Activated T-cell treated with anti-CD3 and anti-CD28 coated beads, Interleukin-2, amount 50 U/mL, for 4 hours (primary cell): ENCODE measurements at regions not wholly inside any gene's neighbourhood (a gene's known extent, or its start where the extent isn't known, plus 50 kb on each side); places are given as distances from the start of the nearest gene placed in this dataset.

Source experiments
- ATAC-seq, 2 donors: fragments of 200-7000 bp; cut with Tn5 transposase; one replicate each; pipeline ENCODE4 v1.10.0; 2021
- DNase-seq: peaks from one replicate; pipeline ENCODE4 v3.0.0-alpha.2; 2020
- H3K27me3 Mint-ChIP-seq: one replicate; pipeline ENCODE4 v1.8.0; 2021; ENCODE audit warnings: low read depth, mixed read lengths
- H3K36me3 Mint-ChIP-seq: one replicate; pipeline ENCODE4 v1.8.0; 2022; ENCODE audit warnings: mixed read lengths; ENCODE audit not compliant: insufficient read depth
- H3K4me1 Mint-ChIP-seq: one replicate; pipeline ENCODE4 v1.8.0; 2021; ENCODE audit warnings: low read depth, mixed read lengths
- H3K4me3 Mint-ChIP-seq: one replicate; pipeline ENCODE4 v1.8.0; 2021; ENCODE audit warnings: mild to moderate bottlenecking, moderate library complexity, mixed read lengths
- H3K9me3 Mint-ChIP-seq: one replicate; pipeline ENCODE4 v1.8.0; 2021; ENCODE audit warnings: mixed read lengths

DNA sequence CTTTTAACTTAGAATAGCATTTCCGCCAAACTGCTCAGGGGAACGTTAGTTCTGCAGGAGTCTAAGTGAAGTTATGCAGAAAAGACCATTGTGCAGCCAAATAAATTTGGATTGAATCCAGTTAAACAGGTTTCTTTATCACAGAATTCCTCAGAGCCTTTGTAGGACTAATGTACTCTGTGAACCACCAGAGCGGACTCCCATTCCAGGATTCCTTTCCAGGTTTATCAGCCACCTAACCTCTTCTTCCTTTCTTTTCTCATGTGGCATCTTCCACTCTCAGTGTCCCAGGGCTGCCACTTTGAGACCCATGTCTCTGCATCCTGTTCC lies 350.4 kb downstream of the TSN start:
- H3K27me3 Mint-ChIP-seq = no peaks in the 10 kb centered on the region
- no peaks in the 10 kb centered on the region for H3K9me3 Mint-ChIP-seq
- DNase-seq = no peak
- no peak for ATAC-seq
- H3K4me1 Mint-ChIP-seq = no peaks in the 10 kb centered on the region
- no peak overlapping the region for H3K4me3 Mint-ChIP-seq
- H3K36me3 Mint-ChIP-seq = no peaks in the 10 kb centered on the region

DNA sequence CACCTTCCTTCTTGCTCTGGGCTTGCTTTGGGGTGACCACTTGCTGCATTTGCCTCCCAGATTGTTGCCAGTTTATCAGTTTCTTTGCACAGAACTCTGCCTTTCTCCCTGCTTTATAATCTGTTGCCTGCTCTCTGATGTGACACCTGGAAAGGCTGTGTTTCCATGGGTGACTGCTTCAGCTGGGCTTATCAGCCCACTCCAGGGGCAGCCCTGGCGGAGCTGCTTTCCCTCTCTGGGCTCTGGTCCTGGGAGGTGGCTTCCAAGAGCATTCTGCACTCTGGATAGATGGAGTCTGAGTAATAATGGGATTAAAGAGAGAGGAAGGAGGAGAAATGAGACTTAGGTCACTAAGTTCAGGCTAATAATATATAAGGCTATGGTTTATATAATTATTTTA lies 352.7 kb downstream of the TSN start:
- DNase-seq (no peak), ATAC-seq (no peak)
- Mint-ChIP-seq H3K36me3 (no peaks in the 10 kb centered on the region), H3K9me3 (no peaks in the 10 kb centered on the region), H3K27me3 (no peaks in the 10 kb centered on the region), H3K4me1 (no peaks in the 10 kb centered on the region), H3K4me3 (no peak overlapping the region)

DNA sequence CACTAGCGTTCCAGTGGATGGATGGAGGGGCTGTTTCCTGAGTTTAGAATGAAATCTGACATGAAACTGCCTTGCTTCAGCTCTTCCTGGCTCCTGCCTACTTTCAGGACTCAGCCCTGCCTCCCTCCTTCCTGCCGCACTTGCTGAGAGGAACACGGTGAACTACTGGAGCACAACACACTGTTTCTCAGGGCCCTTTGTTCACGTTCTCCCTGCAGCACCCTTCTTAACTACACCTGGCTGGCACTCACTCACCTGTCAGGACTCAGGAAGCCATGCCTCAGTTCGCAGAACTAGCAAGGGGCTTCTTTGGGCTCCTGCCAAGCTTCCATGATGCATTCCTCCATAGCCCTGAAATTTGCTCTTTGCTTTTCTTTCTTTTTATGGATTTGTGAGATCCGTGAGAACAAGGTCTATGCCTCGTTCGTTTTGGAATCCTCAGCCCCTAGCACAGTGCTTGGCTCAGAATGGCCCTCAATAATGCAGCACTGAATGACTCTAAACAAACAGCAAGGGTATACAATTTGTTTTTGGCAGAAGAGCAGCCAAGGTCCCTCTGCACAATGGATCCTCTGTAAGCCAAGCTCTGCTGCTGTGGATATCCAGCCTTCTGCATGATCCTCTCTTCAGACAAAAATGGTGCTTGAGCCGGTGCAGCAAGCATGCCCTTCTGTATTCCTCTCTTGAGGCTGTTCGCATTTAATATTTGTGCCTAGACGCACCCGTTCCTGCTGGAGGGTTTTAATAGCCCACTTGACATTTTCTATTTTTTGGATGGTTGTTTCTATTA lies 357.0 kb downstream of the TSN start:
- Mint-ChIP-seq H3K36me3 (no peaks in the 10 kb centered on the region), H3K27me3 (no peaks in the 10 kb centered on the region)
- no peak for DNase-seq

DNA sequence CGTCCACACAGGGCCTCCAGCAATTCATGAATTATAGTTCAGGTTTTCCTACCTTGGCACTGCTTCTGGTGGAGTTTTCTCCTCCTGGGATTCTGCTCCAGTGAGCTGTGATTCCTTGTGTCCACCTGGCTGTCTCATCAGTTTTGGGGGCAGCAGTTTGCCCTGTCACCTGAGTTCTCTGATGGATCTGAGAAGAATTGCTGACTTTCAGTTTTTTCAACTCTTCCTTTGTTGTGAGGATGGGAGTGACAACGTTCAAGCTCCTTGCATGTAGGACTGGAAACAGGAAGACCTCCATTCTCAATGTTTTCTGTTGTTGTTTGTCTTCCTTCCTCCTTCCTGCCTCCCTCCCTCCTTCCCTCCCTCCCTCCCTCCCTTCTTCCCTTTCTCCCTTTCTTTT lies 359.0 kb downstream of the TSN start:
- no peaks in the 10 kb centered on the region for H3K36me3 Mint-ChIP-seq
- DNase-seq (no peak), ATAC-seq (no peak)
- no peak overlapping the region for H3K4me3 Mint-ChIP-seq
- no peaks in the 10 kb centered on the region for H3K4me1 Mint-ChIP-seq
- no peaks in the 10 kb centered on the region for H3K27me3 Mint-ChIP-seq
- no peaks in the 10 kb centered on the region for H3K9me3 Mint-ChIP-seq

More for the DNA sequence above, 357.0 kb downstream of the TSN start:
- Mint-ChIP-seq H3K4me1 (no peaks in the 10 kb centered on the region), H3K9me3 (no peaks in the 10 kb centered on the region), H3K4me3 (no peak overlapping the region)
- no peak for ATAC-seq

DNA sequence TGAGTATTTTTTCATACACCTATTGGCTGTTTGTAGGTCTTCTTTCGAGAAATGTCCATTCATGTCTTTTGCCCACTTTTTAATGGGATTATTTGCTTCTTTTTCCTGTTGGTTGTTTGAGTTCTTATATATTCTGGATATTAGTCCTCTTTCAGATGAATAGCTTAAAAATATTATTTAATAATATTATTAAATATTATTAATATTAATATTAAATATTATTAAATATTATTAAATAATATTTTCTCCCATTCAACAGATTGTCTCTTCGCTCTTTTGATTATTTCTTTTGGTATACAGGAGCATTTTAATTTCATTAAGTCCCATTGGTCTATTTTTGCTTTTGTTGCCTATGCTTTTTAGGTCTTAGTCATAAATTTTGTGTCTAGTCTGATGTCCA lies 361.9 kb downstream of the TSN start:
- ATAC-seq (no peak), DNase-seq (no peak)
- Mint-ChIP-seq H3K9me3 (peaks cover 4% of the 10 kb centered on the region), H3K4me1 (no peaks in the 10 kb centered on the region), H3K36me3 (no peaks in the 10 kb centered on the region), H3K4me3 (no peak overlapping the region), H3K27me3 (no peaks in the 10 kb centered on the region)

DNA sequence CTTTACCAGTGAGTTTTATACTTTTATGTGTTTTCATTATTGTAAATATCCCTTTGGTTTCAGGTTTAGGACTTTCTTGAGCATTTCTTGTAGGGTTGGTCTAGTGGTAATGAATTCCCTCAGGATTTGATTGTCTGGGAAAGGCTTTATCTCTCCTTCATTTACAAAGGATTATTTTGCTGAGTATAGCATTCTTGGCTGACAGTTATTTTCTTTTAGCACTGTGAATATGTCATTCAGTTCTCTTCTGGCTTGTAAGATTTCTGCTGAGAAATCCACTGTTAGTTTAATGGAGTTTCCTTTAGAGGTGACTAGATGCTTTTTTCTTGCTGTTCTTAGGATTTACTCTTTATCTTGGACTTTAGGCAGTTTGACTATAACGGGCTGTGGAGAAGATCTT lies 373.9 kb downstream of the TSN start:
- H3K36me3 Mint-ChIP-seq = no peaks in the 10 kb centered on the region
- no peaks in the 10 kb centered on the region for H3K4me1 Mint-ChIP-seq

DNA sequence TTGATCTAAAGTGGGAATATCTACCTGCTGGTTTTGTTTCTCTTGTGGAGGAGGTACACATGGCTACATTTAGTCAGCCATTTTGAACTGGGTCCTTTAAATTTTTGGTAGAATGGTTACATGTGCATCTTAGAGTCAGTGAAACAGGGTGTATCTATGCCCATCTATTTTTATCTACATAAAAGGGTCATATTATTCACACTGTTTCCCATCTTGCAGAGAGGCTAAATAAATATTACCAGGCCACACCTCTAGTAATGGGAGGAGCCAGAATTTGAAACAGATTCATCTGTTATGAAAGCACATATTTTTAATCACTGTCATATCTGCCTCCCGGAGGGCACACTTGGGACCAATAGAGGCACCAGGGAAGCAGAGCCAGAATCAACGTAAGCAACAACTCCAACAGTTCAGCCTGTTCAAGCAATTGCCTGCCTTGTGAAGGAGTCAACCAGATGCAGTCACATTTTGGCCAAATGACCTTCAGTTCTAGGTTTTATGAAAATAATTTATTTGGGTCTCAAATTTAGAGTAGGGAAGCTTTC lies 376.8 kb downstream of the TSN start:
- Mint-ChIP-seq H3K36me3 (no peaks in the 10 kb centered on the region), H3K4me1 (no peaks in the 10 kb centered on the region), H3K27me3 (no peaks in the 10 kb centered on the region), H3K4me3 (no peak overlapping the region), H3K9me3 (peaks cover 32% of the 10 kb centered on the region)
- DNase-seq = no peak
- no peak for ATAC-seq

More for the DNA sequence above, 373.9 kb downstream of the TSN start:
- ATAC-seq (no peak), DNase-seq (no peak)
- Mint-ChIP-seq H3K4me3 (no peak overlapping the region), H3K9me3 (peaks cover 45% of the 10 kb centered on the region), H3K27me3 (no peaks in the 10 kb centered on the region)

DNA sequence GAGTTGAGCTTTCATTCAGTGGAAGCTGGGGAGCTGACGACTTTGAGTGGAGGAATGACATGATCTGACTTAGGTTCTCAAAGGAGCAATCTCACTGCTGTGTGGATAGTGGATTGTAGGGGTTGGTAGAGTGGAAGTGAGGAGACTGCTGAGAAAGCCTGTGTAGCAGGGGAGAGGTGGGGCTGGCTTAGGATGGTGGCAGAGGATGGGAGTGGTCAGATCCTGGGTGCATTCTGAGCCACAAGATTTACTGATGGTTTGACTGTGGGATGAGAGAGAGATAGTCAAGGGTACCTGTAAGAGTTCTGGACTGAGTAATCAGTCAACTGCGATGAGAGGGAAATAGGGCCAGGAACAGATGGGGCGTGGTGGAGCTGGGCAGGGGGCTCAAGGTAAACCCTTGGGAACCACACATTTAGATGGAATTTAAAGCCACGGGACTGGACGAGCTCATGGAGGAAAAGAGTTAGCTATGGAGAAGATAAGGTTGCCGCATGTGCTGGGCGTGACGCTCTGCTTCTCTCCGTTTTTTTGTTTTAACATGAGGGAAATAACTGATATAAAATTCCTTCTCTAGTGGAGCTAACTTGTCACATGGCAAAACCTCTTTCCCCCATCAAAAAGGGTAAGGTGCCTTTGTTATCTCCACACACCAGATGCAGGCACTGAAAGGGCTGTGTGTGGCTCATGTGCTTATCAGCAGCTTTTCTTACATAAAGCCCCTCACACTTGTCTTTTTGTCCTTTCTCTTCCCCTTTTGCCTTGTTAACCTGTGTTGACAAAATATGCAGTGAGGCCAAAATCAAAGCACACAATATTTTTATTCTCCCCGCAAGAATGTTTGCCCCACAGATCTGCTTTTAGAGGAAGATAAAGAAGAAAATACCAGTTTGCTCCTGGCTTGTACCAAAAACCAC lies 379.8 kb downstream of the TSN start:
- Mint-ChIP-seq H3K4me1 (no peaks in the 10 kb centered on the region), H3K36me3 (no peaks in the 10 kb centered on the region), H3K27me3 (no peaks in the 10 kb centered on the region), H3K9me3 (peaks cover 7% of the 10 kb centered on the region), H3K4me3 (no peak overlapping the region)
- ATAC-seq = no peak
- DNase-seq = no peak

DNA sequence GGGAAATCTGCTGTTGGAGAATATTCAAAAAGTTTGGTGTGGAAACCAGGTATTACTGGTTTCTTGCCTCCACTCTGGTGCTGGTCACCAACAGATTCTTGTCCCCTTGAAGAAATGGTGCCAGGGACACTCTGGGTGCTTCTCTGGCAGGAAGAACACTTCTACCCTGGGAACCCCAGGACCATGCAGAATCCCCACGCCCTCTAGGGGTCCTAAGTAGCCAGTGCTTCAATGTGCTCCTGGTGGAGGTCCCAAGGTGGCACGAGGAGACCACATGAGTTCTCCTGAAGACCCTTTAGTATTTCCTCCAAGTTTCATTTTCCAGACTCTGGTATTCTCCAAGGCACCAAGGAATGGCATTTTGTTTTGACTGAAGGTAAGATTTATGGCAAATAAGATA lies 380.6 kb downstream of the TSN start:
- H3K4me1 Mint-ChIP-seq = no peaks in the 10 kb centered on the region

DNA sequence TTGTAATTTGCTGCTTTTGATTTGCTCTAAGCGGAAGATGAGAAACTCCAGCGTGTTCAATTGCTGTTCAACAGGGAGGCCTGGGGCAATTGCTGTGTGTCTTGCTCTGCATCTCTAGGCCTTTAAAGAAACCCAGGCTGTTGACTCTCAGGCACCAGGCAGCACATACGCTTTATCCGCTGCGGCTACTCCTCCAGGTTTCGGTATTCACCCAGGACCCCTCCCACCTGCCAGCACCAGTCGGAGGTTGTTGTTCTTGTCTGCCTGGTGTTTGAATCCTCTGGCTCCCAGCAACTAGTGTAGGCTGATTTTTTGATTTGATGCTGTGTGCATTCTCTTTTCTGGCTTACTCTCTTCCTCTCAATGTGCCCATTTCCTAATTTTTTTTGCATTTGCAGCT lies 383.1 kb downstream of the TSN start:
- no peak for ATAC-seq

More for the DNA sequence above, 380.6 kb downstream of the TSN start:
- no peak overlapping the region for H3K4me3 Mint-ChIP-seq
- H3K9me3 Mint-ChIP-seq = no peaks in the 10 kb centered on the region
- H3K36me3 Mint-ChIP-seq = no peaks in the 10 kb centered on the region
- ATAC-seq (no peak), DNase-seq (no peak)
- H3K27me3 Mint-ChIP-seq = no peaks in the 10 kb centered on the region

DNA sequence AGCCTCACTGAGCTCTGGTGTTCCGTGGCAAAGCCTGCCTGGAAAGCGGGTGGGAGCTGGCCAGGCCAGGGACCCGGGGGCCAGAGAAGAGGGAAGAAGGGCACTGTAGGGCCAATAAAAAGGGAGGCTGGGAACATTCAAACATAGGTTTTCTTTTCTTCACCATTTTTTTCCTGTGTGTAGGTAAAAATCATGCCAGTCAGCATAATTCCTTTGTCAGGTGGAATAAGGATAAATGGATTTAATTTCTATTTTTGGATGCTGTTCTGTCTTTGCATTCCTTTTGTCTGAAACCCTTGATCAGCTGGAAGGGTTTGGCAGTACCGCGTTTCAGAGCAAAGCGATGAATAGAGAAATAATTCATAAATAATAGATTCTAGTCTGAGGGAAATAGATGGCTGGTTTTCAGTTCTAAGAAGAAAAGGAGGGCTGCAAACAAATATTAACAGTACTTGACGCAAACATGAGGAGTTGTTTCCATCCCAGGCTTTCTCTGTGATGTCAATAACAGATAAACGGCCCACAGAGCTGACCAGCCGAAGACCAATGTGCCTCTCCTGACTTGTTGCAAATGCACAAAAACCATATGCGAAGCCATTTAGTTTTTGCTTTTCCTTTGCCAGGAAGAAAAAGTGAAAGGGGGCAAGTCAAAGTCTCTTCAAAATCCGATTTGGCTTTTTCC lies 384.4 kb downstream of the TSN start:
- ATAC-seq (no peak), DNase-seq (no peak)
- no peaks in the 10 kb centered on the region for H3K36me3 Mint-ChIP-seq
- H3K4me1 Mint-ChIP-seq = no peaks in the 10 kb centered on the region
- no peaks in the 10 kb centered on the region for H3K9me3 Mint-ChIP-seq
- H3K27me3 Mint-ChIP-seq = no peaks in the 10 kb centered on the region
- H3K4me3 Mint-ChIP-seq = no peak overlapping the region

More for the DNA sequence above, 383.1 kb downstream of the TSN start:
- Mint-ChIP-seq H3K9me3 (no peaks in the 10 kb centered on the region), H3K4me1 (no peaks in the 10 kb centered on the region), H3K27me3 (no peaks in the 10 kb centered on the region), H3K36me3 (no peaks in the 10 kb centered on the region), H3K4me3 (no peak overlapping the region)
- no peak for DNase-seq

DNA sequence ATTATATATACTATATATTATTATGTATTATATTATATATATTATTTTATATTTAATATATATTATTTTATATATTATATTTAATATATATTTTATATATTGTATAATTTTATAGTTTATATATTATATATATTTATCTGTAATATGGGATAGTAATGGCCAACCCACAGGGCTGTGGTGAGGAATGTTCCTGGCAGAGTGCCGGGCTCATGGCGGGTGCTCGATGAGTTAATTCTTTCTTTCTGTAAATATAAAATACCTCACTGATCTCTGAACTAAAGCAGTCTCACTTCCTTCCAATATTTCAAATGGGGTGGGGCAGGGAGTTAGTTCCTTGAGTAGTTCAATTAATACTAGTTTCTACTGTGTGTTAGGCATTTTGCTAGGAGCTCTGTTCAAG lies 389.4 kb downstream of the TSN start:
- H3K4me3 Mint-ChIP-seq = no peak overlapping the region
- no peak for ATAC-seq

DNA sequence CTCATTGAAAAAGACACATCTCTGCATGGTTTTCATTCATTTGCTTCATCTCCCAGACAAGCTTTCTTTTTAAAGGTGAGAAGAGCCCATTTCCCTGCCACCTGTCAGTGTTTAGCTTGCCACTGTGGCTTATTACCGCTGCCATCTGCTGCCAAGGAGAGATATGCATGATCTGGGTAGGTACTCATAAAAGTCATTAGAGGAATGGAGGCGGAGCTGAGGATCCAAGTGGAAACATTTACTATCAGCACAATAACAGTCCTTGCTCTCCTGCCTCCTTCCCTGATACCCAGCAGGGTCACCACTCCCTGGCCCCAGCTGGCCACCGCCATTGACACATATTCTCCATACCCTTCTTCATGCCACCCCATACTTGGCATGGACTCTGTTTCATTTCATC lies 390.4 kb downstream of the TSN start:
- no peaks in the 10 kb centered on the region for H3K9me3 Mint-ChIP-seq
- no peak for DNase-seq
- no peaks in the 10 kb centered on the region for H3K36me3 Mint-ChIP-seq
- H3K4me3 Mint-ChIP-seq = no peak overlapping the region
- no peaks in the 10 kb centered on the region for H3K4me1 Mint-ChIP-seq
- no peaks in the 10 kb centered on the region for H3K27me3 Mint-ChIP-seq
- no peak for ATAC-seq

More for the DNA sequence above, 389.4 kb downstream of the TSN start:
- no peak for DNase-seq
- no peaks in the 10 kb centered on the region for H3K27me3 Mint-ChIP-seq
- no peaks in the 10 kb centered on the region for H3K9me3 Mint-ChIP-seq
- no peaks in the 10 kb centered on the region for H3K36me3 Mint-ChIP-seq
- no peaks in the 10 kb centered on the region for H3K4me1 Mint-ChIP-seq

DNA sequence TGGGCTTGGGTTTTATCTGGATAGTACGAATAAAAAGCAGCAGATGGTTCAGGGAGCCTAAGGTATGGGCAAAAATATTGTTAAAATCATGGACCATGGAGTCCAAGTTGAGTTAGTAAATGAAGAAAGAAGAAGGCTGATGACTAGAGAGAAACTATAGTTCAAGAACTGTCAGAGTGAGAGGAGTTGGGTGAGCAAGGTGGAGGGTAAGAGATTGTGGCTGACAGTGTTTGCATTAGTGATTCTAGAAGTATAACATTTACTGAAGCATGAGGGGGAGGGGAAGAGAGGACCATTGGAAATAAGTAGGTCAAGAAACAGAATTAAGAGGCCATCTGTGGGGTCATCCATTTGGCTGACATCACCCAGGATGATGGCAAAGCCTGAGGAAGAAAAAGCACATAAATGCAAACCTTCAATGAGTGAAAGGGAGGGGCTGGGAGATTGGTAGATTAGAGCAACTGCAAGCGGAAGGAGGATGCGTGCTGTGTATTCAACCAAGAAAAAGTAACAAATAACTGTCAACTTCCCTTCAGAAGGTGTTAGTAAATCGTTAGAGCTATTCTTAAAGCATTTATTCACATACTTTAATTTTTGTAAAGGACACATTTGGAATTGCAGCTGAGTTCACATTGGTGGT lies 392.8 kb downstream of the TSN start:
- Mint-ChIP-seq H3K4me1 (no peaks in the 10 kb centered on the region), H3K9me3 (no peaks in the 10 kb centered on the region), H3K27me3 (peaks cover 7% of the 10 kb centered on the region), H3K4me3 (no peak overlapping the region), H3K36me3 (no peaks in the 10 kb centered on the region)
- ATAC-seq (no peak), DNase-seq (no peak)
